IPS-20b (cell line): ENCODE measurements at regions not wholly inside any gene's neighbourhood (a gene's known extent, or its start where the extent isn't known, plus 50 kb on each side); places are given as distances from the start of the nearest gene placed in this dataset.

Experiments
- H3K27ac ChIP-seq: one replicate; pipeline ENCODE4 v1.5.1; 2013; ENCODE audit warnings: low read length
- H3K27me3 ChIP-seq: 2 replicates; pipeline ENCODE4 v1.6.1; 2013; ENCODE audit warnings: mild to moderate bottlenecking, low read length, inconsistent platforms; ENCODE audit not compliant: insufficient read depth
- H3K36me3 ChIP-seq: 2 replicates; pipeline ENCODE4 v1.6.1; 2013; ENCODE audit warnings: low read depth, mild to moderate bottlenecking, inconsistent platforms, low read length, moderate library complexity; ENCODE audit not compliant: insufficient read depth
- H3K4me1 ChIP-seq: 2 replicates; pipeline ENCODE4 v1.6.1; 2013; ENCODE audit warnings: mild to moderate bottlenecking, control low read depth, inconsistent platforms, low read length, moderate library complexity; ENCODE audit not compliant: insufficient read depth
- H3K4me3 ChIP-seq: 2 replicates; pipeline ENCODE4 v1.5.1; 2013; ENCODE audit warnings: mild to moderate bottlenecking, low read length, inconsistent platforms
- H3K9ac ChIP-seq: 2 replicates; pipeline ENCODE4 v1.6.1; 2013; ENCODE audit warnings: low read depth, mild to moderate bottlenecking, inconsistent platforms, low read length, moderate library complexity
- H3K9me3 ChIP-seq: 2 replicates; pipeline ENCODE4 v1.6.1; 2013; ENCODE audit warnings: mild to moderate bottlenecking, low read depth, low read length, inconsistent platforms; ENCODE audit not compliant: insufficient read depth

DNA sequence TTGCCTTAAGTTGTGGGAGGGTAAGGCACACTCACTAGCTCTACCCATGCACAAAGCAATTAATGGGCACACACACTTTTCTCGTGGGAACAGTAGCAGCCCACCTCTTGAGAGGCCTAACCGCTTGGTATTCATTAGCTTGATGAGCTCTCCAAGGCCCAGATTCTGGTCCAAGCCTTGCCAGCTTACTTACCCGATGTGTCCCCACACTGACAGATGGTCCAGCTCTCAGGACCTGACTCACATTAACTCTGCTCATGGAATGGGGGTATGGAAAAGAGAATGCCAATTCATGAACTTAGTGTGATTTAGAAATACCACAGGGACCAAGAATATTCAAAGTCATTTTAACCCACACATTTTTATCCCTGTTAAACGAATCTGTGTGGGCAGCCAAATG is 106.8 kb upstream of the CACHD1 start:
- Histone ChIP-seq H3K36me3 (no peaks in the 10 kb centered on the region), H3K9ac (no peak overlapping the region)

DNA sequence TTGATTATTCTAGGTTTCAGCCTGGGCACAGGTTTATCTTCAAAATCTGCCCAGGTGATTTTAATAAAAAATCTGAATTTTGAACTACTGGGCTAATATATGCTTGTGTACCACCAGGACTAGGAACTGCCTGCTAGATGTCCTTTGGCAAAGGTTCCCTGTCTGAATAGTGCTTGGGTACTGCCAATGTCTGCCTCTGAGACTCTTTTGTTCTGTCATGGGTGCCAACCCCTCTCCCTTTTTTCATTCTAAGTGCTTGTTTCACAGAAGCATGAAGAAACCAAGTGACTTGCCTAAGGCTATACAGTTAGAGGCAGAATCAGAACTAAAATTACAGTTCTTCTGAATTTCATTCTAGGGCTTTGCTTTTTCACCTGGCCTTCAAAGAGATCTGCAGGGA is 106.3 kb upstream of the CACHD1 start:
- H3K27ac ChIP-seq = no peak overlapping the region
- H3K4me3 ChIP-seq = no peak overlapping the region
- no peaks in the 10 kb centered on the region for H3K9me3 ChIP-seq
- H3K27me3 ChIP-seq = peaks cover 8% of the 10 kb centered on the region; the same call in 1 of the 2 replicates
- H3K4me1 ChIP-seq = 0 out of 2 replicates have a peak, but pooled peaks cover 2% of the 10 kb centered on the region
- H3K36me3 ChIP-seq = no peaks in the 10 kb centered on the region
- no peak overlapping the region for H3K9ac ChIP-seq

More for the DNA sequence above, 106.8 kb upstream of the CACHD1 start:
- Histone ChIP-seq H3K9me3 (no peaks in the 10 kb centered on the region), H3K27me3 (peaks cover 13% of the 10 kb centered on the region; the same call in 1 of the 2 replicates), H3K27ac (no peak overlapping the region), H3K4me3 (no peak overlapping the region), H3K4me1 (0 out of 2 replicates have a peak, but pooled peaks cover 2% of the 10 kb centered on the region)

DNA sequence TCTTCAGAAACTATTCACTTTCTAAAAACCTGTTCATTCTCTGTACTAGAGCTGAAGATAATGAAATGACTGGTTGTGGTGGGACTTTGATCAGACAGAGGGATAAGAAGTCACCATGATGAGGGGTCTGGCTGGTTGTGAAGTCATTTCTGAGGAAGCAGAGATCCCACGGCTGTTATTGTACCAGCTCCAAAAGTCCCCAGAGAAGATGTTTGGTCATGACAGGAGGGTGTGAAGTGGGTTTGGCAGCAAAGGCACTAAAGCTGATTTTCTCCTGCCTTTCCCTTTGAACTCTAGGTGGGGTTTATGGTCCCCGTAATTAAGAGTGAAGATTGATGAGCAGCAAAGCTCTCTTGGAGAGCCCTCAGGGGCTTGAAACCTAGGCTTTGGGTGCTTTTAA is 103.1 kb upstream of the CACHD1 start:
- Histone ChIP-seq H3K27ac (no peak overlapping the region), H3K36me3 (no peaks in the 10 kb centered on the region), H3K27me3 (peaks cover 6% of the 10 kb centered on the region; the same call in 1 of the 2 replicates), H3K9ac (no peak overlapping the region), H3K4me1 (no peaks in the 10 kb centered on the region), H3K4me3 (no peak overlapping the region), H3K9me3 (no peaks in the 10 kb centered on the region)

DNA sequence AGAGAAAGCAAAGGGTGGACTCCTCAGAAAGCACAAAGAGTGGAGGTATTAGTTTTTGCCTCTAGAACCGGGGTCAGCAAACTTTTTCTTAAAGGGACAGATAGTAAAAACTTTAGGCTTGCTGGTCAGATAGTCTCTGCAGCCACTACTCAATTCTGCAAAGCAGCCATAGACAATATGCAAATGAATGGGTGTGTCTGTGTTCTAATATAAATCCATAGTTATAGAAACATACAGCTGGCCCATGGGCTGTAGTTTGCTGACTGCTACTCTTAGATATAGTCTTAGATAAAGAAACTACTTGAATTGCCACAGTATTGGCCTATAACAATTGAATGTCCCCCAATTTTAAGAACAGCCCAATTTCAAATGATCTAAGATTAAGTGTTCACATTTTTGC is 101.6 kb upstream of the CACHD1 start:
- peaks cover 6% of the 10 kb centered on the region; the same call in 1 of the 2 replicates for H3K27me3 ChIP-seq
- H3K4me1 ChIP-seq = no peaks in the 10 kb centered on the region
- H3K27ac ChIP-seq = no peak overlapping the region
- no peaks in the 10 kb centered on the region for H3K9me3 ChIP-seq
- no peak overlapping the region for H3K9ac ChIP-seq
- H3K36me3 ChIP-seq = no peaks in the 10 kb centered on the region
- no peak overlapping the region for H3K4me3 ChIP-seq

DNA sequence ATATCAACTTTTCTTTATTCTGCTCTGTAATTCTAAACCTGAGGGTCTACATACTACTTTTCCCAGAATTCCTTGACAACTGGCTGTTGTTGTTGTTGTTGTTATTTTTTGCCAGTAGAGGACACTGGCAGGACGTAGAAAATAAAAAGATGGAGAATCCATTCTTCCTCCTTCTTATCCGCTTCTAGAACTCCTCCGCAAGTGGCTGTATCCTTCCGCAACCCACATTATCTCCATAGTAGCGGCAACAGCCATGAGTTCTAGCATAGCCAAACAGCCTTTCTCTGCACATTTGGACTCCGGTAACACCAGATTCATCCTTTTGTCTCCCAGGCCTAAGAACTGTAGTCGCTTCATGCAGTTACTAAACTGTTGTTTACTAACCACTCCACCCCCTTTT is 91.1 kb upstream of the CACHD1 start:
- no peak overlapping the region for H3K4me3 ChIP-seq
- H3K27me3 ChIP-seq = no peaks in the 10 kb centered on the region
- H3K4me1 ChIP-seq = no peaks in the 10 kb centered on the region; the same call in 1 of the 2 replicates
- H3K27ac ChIP-seq = no peak overlapping the region
- H3K9ac ChIP-seq = no peak overlapping the region
- H3K36me3 ChIP-seq = no peaks in the 10 kb centered on the region
- no peaks in the 10 kb centered on the region for H3K9me3 ChIP-seq

DNA sequence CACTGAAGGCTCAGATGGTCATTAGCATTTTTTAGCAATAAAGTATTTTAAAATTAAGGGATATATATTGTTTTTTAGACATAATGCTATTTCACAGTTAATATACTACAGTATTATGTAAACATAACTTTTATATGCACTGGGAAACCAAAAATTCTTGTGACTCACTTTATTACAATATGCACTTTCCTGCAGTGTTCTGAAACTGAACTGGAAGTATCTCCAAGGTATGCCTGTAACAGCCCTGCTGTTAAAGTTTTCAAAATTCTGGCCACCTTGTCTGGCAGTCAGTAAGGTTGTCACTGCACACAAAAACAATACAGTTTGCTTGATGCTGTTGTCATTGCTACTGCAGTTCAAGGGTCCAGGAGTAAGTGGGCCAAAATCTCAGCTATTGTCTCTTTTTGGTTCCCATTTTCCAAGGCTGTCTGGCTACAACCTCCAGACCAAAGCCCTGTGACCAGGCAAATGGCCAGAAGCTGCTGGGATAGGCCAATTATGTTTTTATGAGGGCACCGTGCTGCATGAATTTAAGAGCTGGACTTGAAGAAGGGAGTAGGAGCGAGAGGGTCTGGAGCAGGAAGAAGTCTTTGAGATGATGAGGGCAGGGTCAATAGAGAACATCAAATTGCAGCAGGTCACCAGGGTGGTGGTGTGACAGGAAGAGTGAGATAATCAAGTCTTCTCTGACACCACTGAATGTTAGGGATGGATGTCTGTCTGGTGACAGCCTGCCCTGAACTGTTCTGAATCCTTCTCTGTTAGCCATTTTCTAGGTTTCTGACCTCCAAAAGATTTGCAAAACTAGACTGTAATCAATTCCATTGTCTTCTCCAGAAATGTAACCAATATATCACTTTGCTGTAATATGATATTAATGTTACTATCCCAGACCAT is 82.3 kb upstream of the CACHD1 start:
- no peaks in the 10 kb centered on the region for H3K9me3 ChIP-seq
- no peaks in the 10 kb centered on the region for H3K27me3 ChIP-seq
- H3K36me3 ChIP-seq = no peaks in the 10 kb centered on the region
- no peak overlapping the region for H3K4me3 ChIP-seq
- no peak overlapping the region for H3K9ac ChIP-seq
- H3K4me1 ChIP-seq = peaks cover 9% of the 10 kb centered on the region; the same call in 1 of the 2 replicates
- H3K27ac ChIP-seq = no peak overlapping the region

DNA sequence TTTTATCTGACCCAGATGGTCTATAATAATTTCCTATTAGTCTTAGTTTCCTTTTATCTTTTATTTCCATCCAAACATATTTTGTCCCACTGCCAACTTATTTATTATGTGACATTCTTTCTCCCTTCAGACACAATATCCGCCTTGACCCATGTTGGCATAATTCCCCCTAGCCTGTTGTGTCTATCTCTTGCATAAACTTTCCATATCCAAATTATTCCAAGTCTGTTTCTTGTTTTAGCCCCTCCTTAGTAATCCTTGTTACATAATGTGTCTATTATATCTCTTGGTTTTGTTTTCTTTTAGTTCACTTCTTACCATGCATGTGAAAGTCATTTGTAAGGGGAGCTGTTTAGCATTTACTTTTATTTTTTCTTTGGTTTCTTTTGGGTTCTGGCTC is 81.6 kb upstream of the CACHD1 start:
- Histone ChIP-seq H3K36me3 (no peaks in the 10 kb centered on the region), H3K9me3 (no peaks in the 10 kb centered on the region), H3K4me1 (peaks cover 10% of the 10 kb centered on the region; the same call in 1 of the 2 replicates), H3K27ac (no peak overlapping the region), H3K9ac (no peak overlapping the region), H3K4me3 (no peak overlapping the region), H3K27me3 (no peaks in the 10 kb centered on the region)

DNA sequence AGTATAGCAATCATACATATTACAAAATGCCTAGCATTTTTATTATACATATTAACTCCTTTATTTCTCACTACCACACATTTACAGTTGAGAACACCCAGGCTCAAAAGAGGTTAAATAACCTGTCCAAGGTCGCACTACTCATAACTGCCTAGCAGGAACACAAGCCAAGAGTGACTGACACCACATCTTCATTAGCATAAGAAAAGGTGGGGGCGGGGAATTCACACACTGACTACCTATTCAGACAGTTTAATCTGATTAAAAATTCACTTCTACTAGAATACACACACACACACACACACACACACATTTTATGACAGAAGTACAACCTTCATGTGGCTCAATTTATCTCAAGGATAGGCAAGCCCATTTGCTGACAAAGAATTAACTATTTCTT is 77.8 kb upstream of the CACHD1 start:
- Histone ChIP-seq H3K4me1 (peaks cover 13% of the 10 kb centered on the region; the same call in 1 of the 2 replicates), H3K36me3 (no peaks in the 10 kb centered on the region), H3K27ac (no peak overlapping the region), H3K4me3 (no peak overlapping the region), H3K9ac (no peak overlapping the region), H3K9me3 (no peaks in the 10 kb centered on the region), H3K27me3 (no peaks in the 10 kb centered on the region)

DNA sequence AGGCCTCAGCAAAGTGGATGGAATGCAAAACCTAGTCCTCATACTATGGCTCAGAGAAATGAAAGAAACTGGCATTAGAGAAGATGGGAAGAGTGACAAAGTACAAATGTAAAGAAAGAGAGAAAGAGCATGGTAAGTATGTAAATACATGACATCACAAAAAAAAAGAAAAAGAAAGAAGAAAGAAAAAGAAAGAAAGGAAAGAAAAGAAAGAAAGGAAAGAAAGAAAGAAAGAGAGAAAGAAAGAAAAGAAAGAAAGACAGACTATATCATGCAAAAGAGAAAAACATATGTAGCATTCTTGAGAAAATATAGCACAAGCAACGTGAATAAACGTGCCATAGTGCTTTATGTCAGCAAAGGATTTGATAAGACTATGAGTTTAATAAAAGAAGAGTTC is 76.1 kb upstream of the CACHD1 start:
- Histone ChIP-seq H3K4me1 (peaks cover 13% of the 10 kb centered on the region; the same call in 1 of the 2 replicates), H3K4me3 (no peak overlapping the region), H3K9ac (no peak overlapping the region), H3K27me3 (no peaks in the 10 kb centered on the region), H3K36me3 (no peaks in the 10 kb centered on the region), H3K27ac (no peak overlapping the region), H3K9me3 (no peaks in the 10 kb centered on the region)

DNA sequence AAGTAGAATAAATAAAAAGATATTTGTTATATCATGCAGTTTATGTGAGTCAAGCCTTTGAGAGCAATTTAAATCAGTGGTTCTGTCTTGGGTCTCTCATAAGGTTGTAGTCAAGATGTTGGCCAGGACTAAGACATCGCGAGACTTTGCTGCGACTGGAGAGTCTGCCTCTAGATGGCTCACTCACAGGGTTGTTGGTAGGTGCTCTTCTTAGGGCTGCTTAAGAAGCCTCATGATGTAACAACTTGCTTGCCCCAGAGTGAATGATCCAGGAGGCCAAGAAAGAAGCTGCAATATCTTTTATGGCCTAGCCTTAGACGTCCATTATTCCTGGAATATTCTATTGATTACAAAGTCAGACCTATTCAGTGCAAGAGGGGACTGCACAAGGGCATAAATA is 73.1 kb upstream of the CACHD1 start:
- H3K27me3 ChIP-seq = no peaks in the 10 kb centered on the region
- no peaks in the 10 kb centered on the region for H3K9me3 ChIP-seq
- H3K9ac ChIP-seq = no peak overlapping the region
- H3K4me3 ChIP-seq = no peak overlapping the region
- H3K36me3 ChIP-seq = no peaks in the 10 kb centered on the region
- no peak overlapping the region for H3K27ac ChIP-seq
- peaks cover 12% of the 10 kb centered on the region; the same call in 1 of the 2 replicates for H3K4me1 ChIP-seq

DNA sequence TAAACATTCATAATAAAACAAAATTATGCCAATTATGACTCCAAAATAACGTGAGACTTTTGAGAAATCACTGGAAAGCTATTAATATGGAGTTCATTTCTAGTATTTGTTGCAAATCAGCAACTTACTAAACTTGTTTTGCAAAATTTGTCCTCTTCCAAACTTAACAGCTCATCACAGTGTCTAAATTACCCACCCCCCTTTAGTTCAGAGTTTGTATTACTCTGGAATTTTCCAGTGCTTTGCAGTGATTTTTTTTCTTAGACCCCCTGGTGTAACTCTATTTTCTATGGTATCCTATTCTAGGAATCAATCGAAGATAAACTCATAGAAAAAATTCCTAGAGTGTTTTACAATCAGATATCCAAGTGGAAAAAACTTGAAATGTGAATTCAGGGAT is 72.4 kb upstream of the CACHD1 start:
- H3K27ac ChIP-seq = no peak overlapping the region
- H3K9ac ChIP-seq = no peak overlapping the region
- H3K27me3 ChIP-seq = no peaks in the 10 kb centered on the region
- no peak overlapping the region for H3K4me3 ChIP-seq
- peaks cover 5% of the 10 kb centered on the region; the same call in 1 of the 2 replicates for H3K4me1 ChIP-seq
- no peaks in the 10 kb centered on the region for H3K9me3 ChIP-seq
- H3K36me3 ChIP-seq = no peaks in the 10 kb centered on the region

DNA sequence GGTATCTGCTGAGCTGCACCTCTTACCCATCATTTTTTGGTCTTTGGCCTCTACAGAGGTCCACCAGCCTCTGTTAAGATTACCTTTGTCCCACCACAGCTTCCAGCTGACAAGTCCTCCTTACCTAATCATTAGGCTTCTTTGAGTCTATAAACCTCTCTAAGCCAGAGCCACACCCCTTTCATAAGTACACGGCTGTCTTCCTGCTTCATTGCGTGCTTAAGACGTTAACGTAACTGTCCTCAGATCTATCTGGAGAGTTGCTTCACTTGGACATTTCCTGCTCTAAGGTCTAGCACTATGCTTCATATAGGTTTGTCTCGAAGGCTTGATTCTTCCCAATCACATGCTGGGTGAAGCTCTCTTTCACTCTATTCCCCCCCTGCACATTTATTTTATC is 71.0 kb upstream of the CACHD1 start:
- no peak overlapping the region for H3K27ac ChIP-seq
- H3K27me3 ChIP-seq = no peaks in the 10 kb centered on the region
- no peaks in the 10 kb centered on the region for H3K4me1 ChIP-seq
- H3K9ac ChIP-seq = no peak overlapping the region
- H3K9me3 ChIP-seq = no peaks in the 10 kb centered on the region
- H3K36me3 ChIP-seq = no peaks in the 10 kb centered on the region
- H3K4me3 ChIP-seq = no peak overlapping the region
